ENCODE measurements at regions not wholly inside any gene's neighbourhood (a gene's known extent, or its start where the extent isn't known, plus 50 kb on each side); places are given as distances from the start of the nearest gene placed in this dataset.

GRCh38 chr1:232310541-232310940 lies 319.4 kb downstream of the SIPA1L2 start:
- FAIRE-seq: no peak
- TF ChIP-seq CTCF (IDR thresholded peaks at IDR 0.05; ENCODE audit: insufficient read depth, missing control alignments): no peak
- no peak for DNase-seq (ENCODE audit: insufficient read length, low spot score)

- TF ChIP-seq CTCF (IDR thresholded peaks at IDR 0.05; ENCODE audit: insufficient read depth, missing control alignments): no peak
- FAIRE-seq (no peak), DNase-seq (ENCODE audit: insufficient read length, low spot score) (no peak)
Observed at GRCh38 chr1:232308616-232309015, 321.3 kb downstream of the SIPA1L2 start.

- no peak for FAIRE-seq
- no peak for TF ChIP-seq CTCF (IDR thresholded peaks at IDR 0.05; ENCODE audit: insufficient read depth, missing control alignments)
Observed at GRCh38 chr1:232307296-232308017, 322.5 kb downstream of the SIPA1L2 start.

GRCh38 chr1:232306269-232306961 lies 323.5 kb downstream of the SIPA1L2 start:
- DNase-seq (ENCODE audit: insufficient read length, low spot score) (no peak), FAIRE-seq (no peak)
- peak; percentile 9 for TF ChIP-seq CTCF (IDR thresholded peaks at IDR 0.05; ENCODE audit: insufficient read depth, missing control alignments)

More at GRCh38 chr1:232307296-232308017, 322.5 kb downstream of the SIPA1L2 start:
- no peak for DNase-seq (ENCODE audit: insufficient read length, low spot score)

GRCh38 chr1:232305050-232305449 lies 324.9 kb downstream of the SIPA1L2 start:
- FAIRE-seq (no peak), DNase-seq (ENCODE audit: insufficient read length, low spot score) (no peak)
- no peak for TF ChIP-seq CTCF (IDR thresholded peaks at IDR 0.05; ENCODE audit: insufficient read depth, missing control alignments)

GRCh38 chr1:232303222-232303620 lies 326.7 kb downstream of the SIPA1L2 start:
- TF ChIP-seq CTCF (IDR thresholded peaks at IDR 0.05; ENCODE audit: insufficient read depth, missing control alignments): no peak
- FAIRE-seq (no peak), DNase-seq (ENCODE audit: insufficient read length, low spot score) (no peak)

Measured in D721Med (cell line).